ENCODE measurements at regions not wholly inside any gene's neighbourhood (a gene's known extent, or its start where the extent isn't known, plus 50 kb on each side); places are given as distances from the start of the nearest gene placed in this dataset.

DNA sequence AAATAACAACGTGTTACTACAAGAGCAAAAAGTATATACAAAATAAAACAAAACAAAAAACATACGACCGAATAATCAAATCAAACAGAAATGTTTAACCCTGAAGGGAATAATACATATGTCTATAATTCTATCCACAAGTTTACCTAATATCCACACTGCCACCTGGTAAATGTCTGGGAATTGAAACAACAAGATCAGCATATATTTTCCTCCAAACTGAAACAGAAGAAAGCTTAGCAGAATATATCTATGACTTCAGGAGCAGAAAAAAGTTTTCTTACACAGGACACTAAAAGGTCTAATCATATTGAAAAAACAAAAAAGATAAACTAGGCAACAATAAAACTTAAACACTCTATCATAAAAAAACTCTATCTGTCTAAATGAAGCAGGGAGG lies 404.0 kb downstream of the CDH11 start:
- in situ Hi-C loops (cut with MboI): no loop called here
- no peak for TF ChIP-seq FOXK2 (IDR thresholded peaks at IDR 0.05)
- TF ChIP-seq, protein P1, sequence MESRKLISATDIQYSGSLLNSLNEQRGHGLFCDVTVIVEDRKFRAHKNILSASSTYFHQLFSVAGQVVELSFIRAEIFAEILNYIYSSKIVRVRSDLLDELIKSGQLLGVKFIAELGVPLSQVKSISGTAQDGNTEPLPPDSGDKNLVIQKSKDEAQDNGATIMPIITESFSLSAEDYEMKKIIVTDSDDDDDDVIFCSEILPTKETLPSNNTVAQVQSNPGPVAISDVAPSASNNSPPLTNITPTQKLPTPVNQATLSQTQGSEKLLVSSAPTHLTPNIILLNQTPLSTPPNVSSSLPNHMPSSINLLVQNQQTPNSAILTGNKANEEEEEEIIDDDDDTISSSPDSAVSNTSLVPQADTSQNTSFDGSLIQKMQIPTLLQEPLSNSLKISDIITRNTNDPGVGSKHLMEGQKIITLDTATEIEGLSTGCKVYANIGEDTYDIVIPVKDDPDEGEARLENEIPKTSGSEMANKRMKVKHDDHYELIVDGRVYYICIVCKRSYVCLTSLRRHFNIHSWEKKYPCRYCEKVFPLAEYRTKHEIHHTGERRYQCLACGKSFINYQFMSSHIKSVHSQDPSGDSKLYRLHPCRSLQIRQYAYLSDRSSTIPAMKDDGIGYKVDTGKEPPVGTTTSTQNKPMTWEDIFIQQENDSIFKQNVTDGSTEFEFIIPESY (IDR thresholded peaks at IDR 0.05): no peak
- TF ChIP-seq, protein P2, sequence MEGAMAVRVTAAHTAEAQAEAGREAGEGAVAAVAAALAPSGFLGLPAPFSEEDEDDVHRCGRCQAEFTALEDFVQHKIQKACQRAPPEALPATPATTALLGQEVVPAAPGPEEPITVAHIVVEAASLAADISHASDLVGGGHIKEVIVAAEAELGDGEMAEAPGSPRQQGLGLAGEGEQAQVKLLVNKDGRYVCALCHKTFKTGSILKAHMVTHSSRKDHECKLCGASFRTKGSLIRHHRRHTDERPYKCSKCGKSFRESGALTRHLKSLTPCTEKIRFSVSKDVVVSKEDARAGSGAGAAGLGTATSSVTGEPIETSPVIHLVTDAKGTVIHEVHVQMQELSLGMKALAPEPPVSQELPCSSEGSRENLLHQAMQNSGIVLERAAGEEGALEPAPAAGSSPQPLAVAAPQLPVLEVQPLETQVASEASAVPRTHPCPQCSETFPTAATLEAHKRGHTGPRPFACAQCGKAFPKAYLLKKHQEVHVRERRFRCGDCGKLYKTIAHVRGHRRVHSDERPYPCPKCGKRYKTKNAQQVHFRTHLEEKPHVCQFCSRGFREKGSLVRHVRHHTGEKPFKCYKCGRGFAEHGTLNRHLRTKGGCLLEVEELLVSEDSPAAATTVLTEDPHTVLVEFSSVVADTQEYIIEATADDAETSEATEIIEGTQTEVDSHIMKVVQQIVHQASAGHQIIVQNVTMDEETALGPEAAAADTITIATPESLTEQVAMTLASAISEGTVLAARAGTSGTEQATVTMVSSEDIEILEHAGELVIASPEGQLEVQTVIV (IDR thresholded peaks at IDR 0.05; ENCODE audit: borderline replicate concordance, partially characterized antibody): no peak
- TF ChIP-seq RB1 (IDR thresholded peaks at IDR 0.05; ENCODE audit: borderline replicate concordance): no peak
- TF ChIP-seq, protein P3, sequence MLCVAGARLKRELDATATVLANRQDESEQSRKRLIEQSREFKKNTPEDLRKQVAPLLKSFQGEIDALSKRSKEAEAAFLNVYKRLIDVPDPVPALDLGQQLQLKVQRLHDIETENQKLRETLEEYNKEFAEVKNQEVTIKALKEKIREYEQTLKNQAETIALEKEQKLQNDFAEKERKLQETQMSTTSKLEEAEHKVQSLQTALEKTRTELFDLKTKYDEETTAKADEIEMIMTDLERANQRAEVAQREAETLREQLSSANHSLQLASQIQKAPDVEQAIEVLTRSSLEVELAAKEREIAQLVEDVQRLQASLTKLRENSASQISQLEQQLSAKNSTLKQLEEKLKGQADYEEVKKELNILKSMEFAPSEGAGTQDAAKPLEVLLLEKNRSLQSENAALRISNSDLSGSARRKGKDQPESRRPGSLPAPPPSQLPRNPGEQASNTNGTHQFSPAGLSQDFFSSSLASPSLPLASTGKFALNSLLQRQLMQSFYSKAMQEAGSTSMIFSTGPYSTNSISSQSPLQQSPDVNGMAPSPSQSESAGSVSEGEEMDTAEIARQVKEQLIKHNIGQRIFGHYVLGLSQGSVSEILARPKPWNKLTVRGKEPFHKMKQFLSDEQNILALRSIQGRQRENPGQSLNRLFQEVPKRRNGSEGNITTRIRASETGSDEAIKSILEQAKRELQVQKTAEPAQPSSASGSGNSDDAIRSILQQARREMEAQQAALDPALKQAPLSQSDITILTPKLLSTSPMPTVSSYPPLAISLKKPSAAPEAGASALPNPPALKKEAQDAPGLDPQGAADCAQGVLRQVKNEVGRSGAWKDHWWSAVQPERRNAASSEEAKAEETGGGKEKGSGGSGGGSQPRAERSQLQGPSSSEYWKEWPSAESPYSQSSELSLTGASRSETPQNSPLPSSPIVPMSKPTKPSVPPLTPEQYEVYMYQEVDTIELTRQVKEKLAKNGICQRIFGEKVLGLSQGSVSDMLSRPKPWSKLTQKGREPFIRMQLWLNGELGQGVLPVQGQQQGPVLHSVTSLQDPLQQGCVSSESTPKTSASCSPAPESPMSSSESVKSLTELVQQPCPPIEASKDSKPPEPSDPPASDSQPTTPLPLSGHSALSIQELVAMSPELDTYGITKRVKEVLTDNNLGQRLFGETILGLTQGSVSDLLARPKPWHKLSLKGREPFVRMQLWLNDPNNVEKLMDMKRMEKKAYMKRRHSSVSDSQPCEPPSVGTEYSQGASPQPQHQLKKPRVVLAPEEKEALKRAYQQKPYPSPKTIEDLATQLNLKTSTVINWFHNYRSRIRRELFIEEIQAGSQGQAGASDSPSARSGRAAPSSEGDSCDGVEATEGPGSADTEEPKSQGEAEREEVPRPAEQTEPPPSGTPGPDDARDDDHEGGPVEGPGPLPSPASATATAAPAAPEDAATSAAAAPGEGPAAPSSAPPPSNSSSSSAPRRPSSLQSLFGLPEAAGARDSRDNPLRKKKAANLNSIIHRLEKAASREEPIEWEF (IDR thresholded peaks at IDR 0.05; ENCODE audit: insufficient replicate concordance, low read depth, low read length): no peak
- no peak for TF ChIP-seq BACH1 (IDR thresholded peaks at IDR 0.05; ENCODE audit: borderline replicate concordance)
- TF ChIP-seq JUND (IDR thresholded peaks at IDR 0.05; ENCODE audit: low read depth, low read length): no peak
- TF ChIP-seq, protein P4, sequence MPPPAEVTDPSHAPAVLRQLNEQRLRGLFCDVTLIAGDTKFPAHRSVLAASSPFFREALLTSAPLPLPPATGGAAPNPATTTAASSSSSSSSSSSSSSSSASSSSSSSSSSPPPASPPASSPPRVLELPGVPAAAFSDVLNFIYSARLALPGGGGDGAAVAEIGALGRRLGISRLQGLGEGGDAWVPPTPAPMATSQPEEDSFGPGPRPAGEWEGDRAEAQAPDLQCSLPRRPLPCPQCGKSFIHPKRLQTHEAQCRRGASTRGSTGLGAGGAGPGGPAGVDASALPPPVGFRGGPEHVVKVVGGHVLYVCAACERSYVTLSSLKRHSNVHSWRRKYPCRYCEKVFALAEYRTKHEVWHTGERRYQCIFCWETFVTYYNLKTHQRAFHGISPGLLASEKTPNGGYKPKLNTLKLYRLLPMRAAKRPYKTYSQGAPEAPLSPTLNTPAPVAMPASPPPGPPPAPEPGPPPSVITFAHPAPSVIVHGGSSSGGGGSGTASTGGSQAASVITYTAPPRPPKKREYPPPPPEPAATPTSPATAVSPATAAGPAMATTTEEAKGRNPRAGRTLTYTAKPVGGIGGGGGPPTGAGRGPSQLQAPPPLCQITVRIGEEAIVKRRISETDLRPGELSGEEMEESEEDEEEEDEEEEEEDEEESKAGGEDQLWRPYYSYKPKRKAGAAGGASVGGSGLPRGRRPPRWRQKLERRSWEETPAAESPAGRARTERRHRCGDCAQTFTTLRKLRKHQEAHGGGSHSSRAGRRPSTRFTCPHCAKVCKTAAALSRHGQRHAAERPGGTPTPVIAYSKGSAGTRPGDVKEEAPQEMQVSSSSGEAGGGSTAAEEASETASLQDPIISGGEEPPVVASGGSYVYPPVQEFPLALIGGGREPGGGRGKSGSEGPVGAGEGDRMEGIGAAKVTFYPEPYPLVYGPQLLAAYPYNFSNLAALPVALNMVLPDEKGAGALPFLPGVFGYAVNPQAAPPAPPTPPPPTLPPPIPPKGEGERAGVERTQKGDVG (CRISPR knock-in tag; IDR thresholded peaks at IDR 0.05): no peak
- TF ChIP-seq YY1 (IDR thresholded peaks at IDR 0.05; ENCODE audit: low read depth, low read length): no peak
- TF ChIP-seq POU2F2 (IDR thresholded peaks at IDR 0.05; ENCODE audit: borderline replicate concordance, low read depth, low read length): no peak
- TF ChIP-seq TBL1XR1 (IDR thresholded peaks at IDR 0.05; ENCODE audit: low read depth, low read length): no peak
- TF ChIP-seq ZNF274 (IDR thresholded peaks at IDR 0.05; ENCODE audit: insufficient read depth, insufficient read length): no peak

More for the DNA sequence above, 404.0 kb downstream of the CDH11 start:
- ChIA-PET SMC1A (ENCODE audit: uncharacterized antibody, unreplicated experiment) (no interaction called here), CTCF (no interaction called here), RAD21 (ENCODE audit: unreplicated experiment) (no interaction called here), POLR2A (no interaction called here)
- no peak overlapping the region for H2AFZ ChIP-seq (ENCODE audit: control insufficient read depth, low read depth, low read length)
- no peaks in the 10 kb centered on the region for H3K4me1 ChIP-seq (ENCODE audit: control insufficient read depth, insufficient read depth, low read length)
- no peaks in the 10 kb centered on the region for H3K79me2 ChIP-seq (ENCODE audit: control insufficient read depth, insufficient read depth, low read length)
- no peak overlapping the region for H3K4me3 ChIP-seq
- H3K27ac ChIP-seq (ENCODE audit: control insufficient read depth, insufficient read depth): no peak overlapping the region
- H3K27me3 ChIP-seq (replicated peaks in 1 of 2; ENCODE audit: control insufficient read depth in 2 of 2, insufficient read depth in 2 of 2, low read length in 1 of 2): no peaks in the 10 kb centered on the region
- no peaks in the 10 kb centered on the region for H3K9me3 ChIP-seq (replicated peaks; ENCODE audit: control insufficient read depth, insufficient read depth, low read length)
- ATAC-seq: no peak
- 20% methylated on average over 3 of the region's 3 CpGs for WGBS (ENCODE audit: insufficient coverage, insufficient replicate concordance, low lambda C conversion rate, missing lambda C conversion rate)
- BruUV-seq (replicated peaks): no TSS peak
- no peak for DNase-seq (ENCODE audit: low read depth, low spot score)
- no peak for FAIRE-seq
- H4K20me1 ChIP-seq (ENCODE audit: control insufficient read depth, insufficient read depth): no peaks in the 10 kb centered on the region
- intact Hi-C loops (cut with micrococcal nuclease; ENCODE audit: unreplicated experiment): no loop called here
- no peaks in the 10 kb centered on the region for H3K36me3 ChIP-seq (ENCODE audit: control insufficient read depth in 2 of 2, insufficient read depth in 2 of 2, low read length in 1 of 2)
- no peak overlapping the region for H3K4me2 ChIP-seq (ENCODE audit: control insufficient read depth, insufficient read depth)
- no peak overlapping the region for H3K9ac ChIP-seq (ENCODE audit: control insufficient read depth, insufficient read depth, low read length)
